Non-pigmented ciliary epithelial cell (primary cell): ENCODE measurements at regions not wholly inside any gene's neighbourhood (a gene's known extent, or its start where the extent isn't known, plus 50 kb on each side); places are given as distances from the start of the nearest gene placed in this dataset.
"Not testable (repeated sequence)": the region's sequence is repeated elsewhere in the genome, so short reads cannot be mapped to it uniquely, and the experiment has no call there.

Source experiments
- DNase-seq: peaks from one replicate; pipeline ENCODE4 v3.0.0-alpha.2; 2010; ENCODE audit warnings: low read depth

GRCh38 chr11:81979448-81979847 lies 754.2 kb downstream of the FAM181B start:
- no peak for DNase-seq

- no peak for DNase-seq
Observed at GRCh38 chr11:81975261-81975900, 758.3 kb downstream of the FAM181B start.

- DNase-seq, result no peak
Observed at GRCh38 chr11:81970886-81971285, 762.8 kb downstream of the FAM181B start.

GRCh38 chr11:81967242-81967641 lies 766.4 kb downstream of the FAM181B start:
- no peak for DNase-seq

GRCh38 chr11:81966340-81966739 lies 767.3 kb downstream of the FAM181B start:
- no peak for DNase-seq

GRCh38 chr11:81963018-81963417 lies 770.6 kb downstream of the FAM181B start:
- DNase-seq, result no peak

- no peak for DNase-seq
Observed at GRCh38 chr11:81960443-81960842, 773.2 kb downstream of the FAM181B start.

GRCh38 chr11:81959341-81959740 lies 774.3 kb downstream of the FAM181B start:
- DNase-seq, result no peak

GRCh38 chr11:81954301-81954700 lies 779.4 kb downstream of the FAM181B start:
- DNase-seq, result not testable (repeated sequence)

- no peak for DNase-seq
Observed at GRCh38 chr11:81946831-81947230, 786.8 kb downstream of the FAM181B start.

GRCh38 chr11:81942646-81943045 lies 791.0 kb downstream of the FAM181B start:
- no peak for DNase-seq

GRCh38 chr11:81941998-81942397 lies 791.7 kb downstream of the FAM181B start:
- DNase-seq, result no peak

GRCh38 chr11:81932303-81932702 lies 801.4 kb downstream of the FAM181B start:
- DNase-seq, result no peak

- no peak for DNase-seq
Observed at GRCh38 chr11:81920205-81920604, 813.5 kb downstream of the FAM181B start.

GRCh38 chr11:81916451-81916850 lies 817.2 kb downstream of the FAM181B start:
- DNase-seq, result no peak

- DNase-seq, result no peak
Observed at GRCh38 chr11:81915045-81915444, 818.6 kb downstream of the FAM181B start.

GRCh38 chr11:81913793-81914192 lies 819.9 kb downstream of the FAM181B start:
- DNase-seq, result no peak

GRCh38 chr11:81907996-81908395 lies 825.7 kb downstream of the FAM181B start:
- DNase-seq, result peak; percentile 10

- DNase-seq, result no peak
Observed at GRCh38 chr11:81899156-81899555, 834.5 kb downstream of the FAM181B start.

GRCh38 chr11:81897639-81898038 lies 836.0 kb downstream of the FAM181B start:
- DNase-seq, result no peak

- no peak for DNase-seq
Observed at GRCh38 chr11:81895258-81895657, 838.4 kb downstream of the FAM181B start.

- DNase-seq, result no peak
Observed at GRCh38 chr11:81892770-81893635, 840.7 kb downstream of the FAM181B start.

GRCh38 chr11:81888391-81888790 lies 845.3 kb downstream of the FAM181B start:
- no peak for DNase-seq

- DNase-seq, result no peak
Observed at GRCh38 chr11:81887671-81888070, 846.0 kb downstream of the FAM181B start.
